IgD-negative memory B cell (primary cell): ENCODE measurements at regions not wholly inside any gene's neighbourhood (a gene's known extent, or its start where the extent isn't known, plus 50 kb on each side); places are given as distances from the start of the nearest gene placed in this dataset.

Experiments used
- H3K27ac Mint-ChIP-seq, 3 donors: one replicate each; pipeline ENCODE4 v1.8.0; 2020 to 2022; ENCODE audit warnings: mild to moderate bottlenecking in 3 of 3, mixed read lengths in 3 of 3, moderate library complexity in 1 of 3
- H3K27me3 Mint-ChIP-seq: one replicate; pipeline ENCODE4 v1.8.0; 2021; ENCODE audit warnings: mixed read lengths
- H3K36me3 Mint-ChIP-seq: one replicate; pipeline ENCODE4 v1.8.0; 2020; ENCODE audit warnings: mild to moderate bottlenecking, mixed read lengths
- H3K4me1 Mint-ChIP-seq, 3 donors: one replicate each; pipeline ENCODE4 v1.8.0; 2020 to 2022; ENCODE audit warnings: mixed read lengths in 3 of 3, mild to moderate bottlenecking in 1 of 3
- H3K4me3 Mint-ChIP-seq, 4 donors: one replicate each; pipeline ENCODE4 v1.8.0; 2020 to 2022; ENCODE audit warnings: mild to moderate bottlenecking in 4 of 4, mixed read lengths in 4 of 4, moderate library complexity in 3 of 4
- H3K9me3 Mint-ChIP-seq, 3 donors: one replicate each; pipeline ENCODE4 v1.8.0; 2020 to 2021; ENCODE audit warnings: mixed read lengths in 3 of 3, mild to moderate bottlenecking in 1 of 3

DNA sequence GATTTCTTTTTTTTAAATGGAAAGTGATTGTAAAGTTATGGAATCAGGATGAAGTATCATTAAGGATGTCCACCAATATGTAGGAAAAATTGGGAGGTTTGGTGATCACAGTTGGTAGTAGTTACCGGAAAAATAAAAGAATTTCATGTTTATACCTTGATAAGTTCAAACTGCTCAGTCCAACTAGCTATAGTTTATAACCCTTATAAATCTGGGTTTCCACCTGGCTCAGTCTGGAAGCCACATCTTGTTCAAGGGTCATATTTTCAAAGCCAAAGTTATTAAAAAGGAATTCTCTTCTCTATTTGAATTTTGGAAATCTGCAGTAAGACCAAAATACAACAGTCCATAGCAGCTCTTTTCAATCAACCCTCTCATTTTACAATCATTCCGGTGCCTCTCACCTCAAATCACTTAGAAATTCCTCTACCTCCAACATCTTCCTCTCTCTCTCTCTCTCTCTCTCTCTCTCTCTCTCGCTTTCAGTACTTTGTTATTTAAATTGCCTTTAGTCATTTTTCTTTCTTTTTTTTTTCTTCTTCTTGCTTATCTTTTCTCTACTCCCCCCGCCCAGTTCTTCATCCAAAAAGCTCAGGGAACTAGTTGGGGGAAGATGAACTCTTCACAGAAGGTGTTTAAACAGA lies 186.2 kb upstream of the TBC1D5 start:
- H3K4me3 Mint-ChIP-seq, result no peak overlapping the region
- peaks cover 4% of the 10 kb centered on the region for H3K27me3 Mint-ChIP-seq
- H3K36me3 Mint-ChIP-seq, result no peaks in the 10 kb centered on the region
- H3K27ac Mint-ChIP-seq, result no peak overlapping the region
- no peaks in the 10 kb centered on the region for H3K4me1 Mint-ChIP-seq
- peaks cover 1 to 6% (median 1%) of the 10 kb centered on the region in 3 donors for H3K9me3 Mint-ChIP-seq

- H3K27ac Mint-ChIP-seq, result no peak overlapping the region
- no peak overlapping the region for H3K4me3 Mint-ChIP-seq
- H3K27me3 Mint-ChIP-seq, result peaks cover 4% of the 10 kb centered on the region
These were observed 184.6 kb upstream of the TBC1D5 start for GRCh38 chr3:17927036-17927435.

GRCh38 chr3:17915341-17915740 lies 172.9 kb upstream of the TBC1D5 start:
- Mint-ChIP-seq H3K27ac (no peak overlapping the region), H3K36me3 (no peaks in the 10 kb centered on the region), H3K4me1 (peaks cover 11 to 18% (median 13%) of the 10 kb centered on the region in 3 donors), H3K27me3 (peaks cover 24% of the 10 kb centered on the region), H3K4me3 (no peak overlapping the region), H3K9me3 (peaks cover 0 to 2% (median 0%) of the 10 kb centered on the region in 3 donors)

More at GRCh38 chr3:17927036-17927435, 184.6 kb upstream of the TBC1D5 start:
- Mint-ChIP-seq H3K9me3 (peaks cover 1 to 4% (median 1%) of the 10 kb centered on the region in 3 donors), H3K36me3 (no peaks in the 10 kb centered on the region), H3K4me1 (no peaks in the 10 kb centered on the region)

DNA sequence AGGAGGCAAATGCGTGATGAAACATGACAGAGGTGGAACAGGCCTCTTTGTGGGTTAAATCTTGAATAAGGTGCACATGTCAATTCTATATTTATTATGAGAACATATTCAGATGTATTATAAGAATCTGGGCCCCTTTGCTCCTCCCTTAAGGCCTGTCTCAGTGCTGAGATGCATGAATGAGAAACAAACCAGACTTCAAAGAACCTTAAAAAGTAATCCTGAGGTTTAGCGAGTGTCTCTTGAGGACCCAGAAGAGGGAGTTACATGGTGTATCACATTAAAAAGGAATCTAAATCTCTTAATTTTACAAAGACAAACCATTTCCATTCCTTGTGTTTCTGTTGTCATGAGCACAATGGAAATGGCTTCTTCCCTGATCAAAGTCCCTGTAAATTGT lies 170.9 kb upstream of the TBC1D5 start:
- peaks cover 22% of the 10 kb centered on the region for H3K27me3 Mint-ChIP-seq
- no peaks in the 10 kb centered on the region for H3K36me3 Mint-ChIP-seq
- peaks cover 11 to 18% (median 13%) of the 10 kb centered on the region in 3 donors for H3K4me1 Mint-ChIP-seq
- no peak overlapping the region for H3K27ac Mint-ChIP-seq
- H3K4me3 Mint-ChIP-seq, result no peak overlapping the region
- H3K9me3 Mint-ChIP-seq, result no peaks in the 10 kb centered on the region

DNA sequence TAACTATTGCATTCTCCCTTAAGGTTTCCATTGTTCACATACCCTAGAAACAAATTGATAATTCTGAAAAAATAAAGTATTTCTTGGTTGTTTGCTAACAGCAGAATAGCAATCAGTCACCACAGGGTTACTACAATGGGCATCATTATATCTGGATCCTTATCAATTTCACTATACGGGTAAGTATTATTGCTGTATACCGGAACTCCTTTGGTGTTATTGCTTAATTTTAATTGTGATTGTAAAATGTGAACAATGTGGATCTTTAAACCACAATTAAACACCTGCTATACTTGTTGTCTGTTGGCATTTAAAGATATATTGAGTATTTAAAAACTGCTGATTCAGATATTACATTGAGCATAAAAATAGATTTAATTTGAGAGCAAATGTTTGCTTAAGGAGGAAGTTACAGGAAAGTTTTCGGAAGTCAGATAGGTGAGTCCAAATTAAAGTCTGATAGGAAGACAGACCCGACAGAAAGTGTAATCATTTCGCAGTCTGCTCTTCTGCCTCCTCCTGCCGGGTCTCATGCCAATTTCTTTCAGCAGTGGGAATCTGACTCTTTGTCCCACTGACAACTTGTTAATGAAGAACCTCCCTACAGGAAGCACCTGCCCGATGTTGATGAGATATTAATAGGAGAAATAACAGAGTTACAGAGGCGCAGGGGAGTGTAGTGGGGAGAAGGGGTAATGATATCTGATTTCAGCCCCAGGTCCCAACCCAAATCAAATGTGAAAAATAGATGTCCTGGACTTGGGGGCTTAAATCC lies 169.7 kb upstream of the TBC1D5 start:
- Mint-ChIP-seq H3K27ac (no peak overlapping the region), H3K9me3 (no peaks in the 10 kb centered on the region), H3K36me3 (no peaks in the 10 kb centered on the region), H3K4me3 (no peak overlapping the region), H3K27me3 (peaks cover 18% of the 10 kb centered on the region), H3K4me1 (peaks cover 11 to 18% (median 13%) of the 10 kb centered on the region in 3 donors)

GRCh38 chr3:17910922-17911321 lies 168.5 kb upstream of the TBC1D5 start:
- peaks cover 11 to 18% (median 13%) of the 10 kb centered on the region in 3 donors for H3K4me1 Mint-ChIP-seq
- no peak overlapping the region for H3K27ac Mint-ChIP-seq
- peaks cover 13% of the 10 kb centered on the region for H3K27me3 Mint-ChIP-seq
- no peaks in the 10 kb centered on the region for H3K36me3 Mint-ChIP-seq
- no peaks in the 10 kb centered on the region for H3K9me3 Mint-ChIP-seq
- peak overlapping the region in 1 of 4 donors; percentile 15 for H3K4me3 Mint-ChIP-seq

DNA sequence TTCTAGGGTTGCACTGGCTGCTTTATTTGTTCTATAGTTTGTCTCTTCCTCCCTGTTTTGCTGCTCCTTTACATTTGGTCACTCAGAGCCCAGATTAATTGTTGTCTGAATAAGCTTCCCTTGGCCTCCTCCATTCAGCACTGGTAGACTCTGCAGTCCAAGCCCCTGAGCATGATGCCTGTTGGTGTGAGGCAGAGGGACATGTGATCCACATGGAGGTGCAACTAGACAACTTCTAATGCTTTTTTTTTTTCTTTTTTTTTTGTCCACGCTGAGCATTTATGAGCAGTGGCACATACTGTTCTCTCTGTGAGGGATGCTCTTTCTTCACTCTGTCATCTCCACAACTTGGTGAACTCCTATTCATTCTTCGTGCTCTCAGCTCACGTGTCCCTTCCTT lies 167.3 kb upstream of the TBC1D5 start:
- no peaks in the 10 kb centered on the region for H3K9me3 Mint-ChIP-seq
- H3K4me1 Mint-ChIP-seq, result peaks cover 11 to 18% (median 13%) of the 10 kb centered on the region in 3 donors
- H3K4me3 Mint-ChIP-seq, result no peak overlapping the region
- no peaks in the 10 kb centered on the region for H3K36me3 Mint-ChIP-seq
- no peak overlapping the region for H3K27ac Mint-ChIP-seq
- H3K27me3 Mint-ChIP-seq, result peaks cover 11% of the 10 kb centered on the region

GRCh38 chr3:17908399-17909191 lies 166.2 kb upstream of the TBC1D5 start:
- H3K27me3 Mint-ChIP-seq, result peaks cover 9% of the 10 kb centered on the region

DNA sequence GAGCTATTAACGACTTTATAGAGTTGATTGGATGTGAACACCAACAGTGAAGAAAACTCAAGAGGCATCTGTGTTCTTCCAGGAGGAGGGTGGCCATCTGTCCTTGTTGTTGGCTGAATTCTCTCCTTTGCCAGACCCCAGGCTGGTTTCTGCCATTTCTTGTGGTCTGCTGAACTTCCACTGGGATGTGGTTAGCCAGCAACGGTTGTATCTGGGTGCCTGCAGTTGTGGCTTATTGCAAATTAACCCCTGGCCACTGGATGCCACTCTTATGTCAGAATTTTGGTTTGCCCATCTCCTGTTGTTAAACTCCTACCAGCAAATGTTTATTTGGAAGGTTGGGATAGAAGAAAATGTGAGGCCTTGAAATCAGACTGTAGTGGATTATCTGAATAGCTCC lies 163.6 kb upstream of the TBC1D5 start:
- Mint-ChIP-seq H3K9me3 (no peaks in the 10 kb centered on the region), H3K36me3 (no peaks in the 10 kb centered on the region), H3K27ac (no peak overlapping the region), H3K4me3 (no peak overlapping the region), H3K4me1 (peaks cover 8 to 16% (median 11%) of the 10 kb centered on the region in 3 donors), H3K27me3 (no peaks in the 10 kb centered on the region)

More at GRCh38 chr3:17908399-17909191, 166.2 kb upstream of the TBC1D5 start:
- no peak overlapping the region for H3K4me3 Mint-ChIP-seq
- no peak overlapping the region for H3K27ac Mint-ChIP-seq
- H3K36me3 Mint-ChIP-seq, result no peaks in the 10 kb centered on the region
- H3K9me3 Mint-ChIP-seq, result no peaks in the 10 kb centered on the region
- peaks cover 11 to 18% (median 13%) of the 10 kb centered on the region in 3 donors for H3K4me1 Mint-ChIP-seq

DNA sequence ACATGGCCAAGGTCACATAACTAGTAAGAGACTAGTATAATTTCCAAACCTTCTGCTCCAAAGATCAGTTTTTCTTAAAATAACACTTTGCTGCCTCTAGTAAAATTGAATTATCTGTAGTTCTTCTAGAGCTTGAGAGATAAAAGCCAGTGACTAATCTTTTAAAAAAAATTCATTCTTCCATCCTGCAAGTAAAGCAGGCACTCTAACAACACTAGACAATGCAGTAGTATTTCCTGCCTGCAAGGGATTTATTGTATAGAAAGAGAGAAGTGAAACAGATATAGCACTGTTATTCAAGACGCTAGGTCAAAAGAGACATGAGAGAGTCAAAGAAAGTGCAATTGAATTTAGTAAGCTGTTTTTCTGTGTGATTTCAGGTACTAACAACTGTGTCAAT lies 159.5 kb upstream of the TBC1D5 start:
- H3K9me3 Mint-ChIP-seq, result peaks cover 0 to 2% (median 0%) of the 10 kb centered on the region in 3 donors
- peak overlapping the region in 1 of 4 donors; percentile 1 for H3K4me3 Mint-ChIP-seq
- no peaks in the 10 kb centered on the region for H3K27me3 Mint-ChIP-seq
- no peaks in the 10 kb centered on the region for H3K36me3 Mint-ChIP-seq
- no peak overlapping the region for H3K27ac Mint-ChIP-seq
- peaks cover 5 to 13% (median 7%) of the 10 kb centered on the region in 3 donors for H3K4me1 Mint-ChIP-seq

GRCh38 chr3:17894434-17895060 lies 152.1 kb upstream of the TBC1D5 start:
- H3K9me3 Mint-ChIP-seq, result peaks cover 0 to 2% (median 0%) of the 10 kb centered on the region in 3 donors
- no peaks in the 10 kb centered on the region for H3K4me1 Mint-ChIP-seq
- H3K36me3 Mint-ChIP-seq, result no peaks in the 10 kb centered on the region
- no peak overlapping the region for H3K27ac Mint-ChIP-seq
- H3K27me3 Mint-ChIP-seq, result no peaks in the 10 kb centered on the region
- no peak overlapping the region for H3K4me3 Mint-ChIP-seq

GRCh38 chr3:17891139-17891856 lies 148.9 kb upstream of the TBC1D5 start:
- Mint-ChIP-seq H3K36me3 (no peaks in the 10 kb centered on the region), H3K9me3 (no peaks in the 10 kb centered on the region), H3K4me1 (peaks cover 0 to 1% (median 0%) of the 10 kb centered on the region in 3 donors), H3K27ac (no peak overlapping the region), H3K4me3 (no peak overlapping the region), H3K27me3 (peaks cover 1% of the 10 kb centered on the region)

GRCh38 chr3:17885986-17886385 lies 143.6 kb upstream of the TBC1D5 start:
- Mint-ChIP-seq H3K27me3 (peaks cover 1% of the 10 kb centered on the region), H3K4me1 (peaks cover 0 to 1% (median 0%) of the 10 kb centered on the region in 3 donors), H3K27ac (no peak overlapping the region), H3K4me3 (no peak overlapping the region), H3K9me3 (no peaks in the 10 kb centered on the region), H3K36me3 (no peaks in the 10 kb centered on the region)

- Mint-ChIP-seq H3K9me3 (no peaks in the 10 kb centered on the region), H3K27ac (no peak overlapping the region), H3K4me3 (no peak overlapping the region), H3K4me1 (peaks cover 0 to 1% (median 0%) of the 10 kb centered on the region in 3 donors), H3K36me3 (no peaks in the 10 kb centered on the region), H3K27me3 (peaks cover 1% of the 10 kb centered on the region)
These were observed 140.6 kb upstream of the TBC1D5 start for GRCh38 chr3:17882981-17883380.
